OCI-LY3 (cell line): ENCODE measurements at regions not wholly inside any gene's neighbourhood (a gene's known extent, or its start where the extent isn't known, plus 50 kb on each side); places are given as distances from the start of the nearest gene placed in this dataset.

ENCODE experiments used
- EZH2phosphoT487 ChIP-seq: fragments of 200-600 bp; shearing (Covaris generic); IDR thresholded peaks from 2 replicates; pipeline ENCODE4 v1.6.1; 2018; ENCODE audit warnings: antibody characterized with exemption, mixed run types, low read depth
- TF ChIP-seq, protein P1 (sequence below): fragments of 200-600, 300-600 bp; sonication (generic); IDR thresholded peaks from 2 replicates; pipeline ENCODE4 v1.5.1; 2014; ENCODE audit warnings: antibody characterized with exemption, low read length, low read depth

DNA sequence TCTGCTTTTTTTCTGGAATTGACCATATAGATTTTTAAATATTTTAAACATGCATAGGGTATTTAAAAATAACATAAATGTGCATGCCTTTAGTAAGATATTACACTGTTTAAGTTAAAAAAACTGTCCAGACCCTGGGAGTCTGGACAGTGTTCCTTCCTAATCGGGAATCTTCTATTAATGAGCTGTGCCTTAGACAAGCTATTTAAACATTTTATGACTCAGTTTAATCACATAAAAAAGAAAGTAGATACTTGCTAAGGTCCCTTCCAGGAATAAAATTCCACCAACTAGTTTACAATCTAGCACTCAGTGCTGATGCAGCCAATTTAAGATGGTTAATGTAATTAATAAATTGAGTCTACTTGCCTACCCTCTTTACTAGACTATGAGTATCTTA is 140.4 kb upstream of the DPH6 start:
- TF ChIP-seq EZH2phosphoT487, result no peak
- TF ChIP-seq, protein P1, sequence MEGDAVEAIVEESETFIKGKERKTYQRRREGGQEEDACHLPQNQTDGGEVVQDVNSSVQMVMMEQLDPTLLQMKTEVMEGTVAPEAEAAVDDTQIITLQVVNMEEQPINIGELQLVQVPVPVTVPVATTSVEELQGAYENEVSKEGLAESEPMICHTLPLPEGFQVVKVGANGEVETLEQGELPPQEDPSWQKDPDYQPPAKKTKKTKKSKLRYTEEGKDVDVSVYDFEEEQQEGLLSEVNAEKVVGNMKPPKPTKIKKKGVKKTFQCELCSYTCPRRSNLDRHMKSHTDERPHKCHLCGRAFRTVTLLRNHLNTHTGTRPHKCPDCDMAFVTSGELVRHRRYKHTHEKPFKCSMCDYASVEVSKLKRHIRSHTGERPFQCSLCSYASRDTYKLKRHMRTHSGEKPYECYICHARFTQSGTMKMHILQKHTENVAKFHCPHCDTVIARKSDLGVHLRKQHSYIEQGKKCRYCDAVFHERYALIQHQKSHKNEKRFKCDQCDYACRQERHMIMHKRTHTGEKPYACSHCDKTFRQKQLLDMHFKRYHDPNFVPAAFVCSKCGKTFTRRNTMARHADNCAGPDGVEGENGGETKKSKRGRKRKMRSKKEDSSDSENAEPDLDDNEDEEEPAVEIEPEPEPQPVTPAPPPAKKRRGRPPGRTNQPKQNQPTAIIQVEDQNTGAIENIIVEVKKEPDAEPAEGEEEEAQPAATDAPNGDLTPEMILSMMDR, result no peak
